ENCODE measurements at regions not wholly inside any gene's neighbourhood (a gene's known extent, or its start where the extent isn't known, plus 50 kb on each side); places are given as distances from the start of the nearest gene placed in this dataset.

DNA sequence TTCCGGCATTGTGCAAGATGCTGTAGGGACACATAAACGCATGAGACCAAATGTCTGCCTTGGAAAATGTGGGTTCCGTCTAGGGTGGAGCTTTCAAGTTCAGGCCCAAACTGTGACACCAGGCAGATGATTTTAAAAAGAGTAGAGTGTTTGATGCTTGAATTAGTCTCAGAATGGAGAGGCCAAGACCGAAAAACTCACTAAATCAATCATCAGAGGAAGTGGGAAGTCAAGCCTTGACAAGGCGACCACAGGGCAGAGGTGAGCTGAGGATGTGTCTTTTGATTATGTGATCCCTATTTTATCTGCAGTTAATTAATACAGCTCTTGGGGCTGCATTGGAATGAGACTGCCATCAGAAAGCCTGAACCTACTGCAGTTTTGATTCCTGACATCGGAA, 275.4 kb downstream of the ABHD5 start:
- no peak for DNase-seq
- Histone ChIP-seq H4K20me1 (ENCODE audit: control insufficient read depth, insufficient read depth, insufficient read length) (no peaks in the 10 kb centered on the region), H3T11ph (ENCODE audit: low read length) (no peak overlapping the region), H3K4me1 (ENCODE audit: insufficient read depth, low read length) (peaks cover 18% of the 10 kb centered on the region), H3K79me2 (ENCODE audit: insufficient read depth, low read length) (no peaks in the 10 kb centered on the region), H3K4me2 (ENCODE audit: insufficient read depth, insufficient read length, low read length) (no peak overlapping the region), H4K8ac (replicated peaks; ENCODE audit: insufficient read length, low read depth, low read length) (no peak overlapping the region), H2BK20ac (ENCODE audit: low read depth, low read length, poor library complexity, severe bottlenecking) (no peak overlapping the region), H2BK12ac (ENCODE audit: insufficient read length, low read depth, low read length) (no peak overlapping the region), H2BK5ac (ENCODE audit: insufficient read length, low read length) (no peak overlapping the region), H3K23me2 (ENCODE audit: insufficient read length, low read depth, low read length, poor library complexity, severe bottlenecking) (no peaks in the 10 kb centered on the region), H3K18ac (ENCODE audit: insufficient read length, low read depth, low read length) (no peak overlapping the region), H2AFZ (ENCODE audit: low read length) (no peak overlapping the region), H3K14ac (ENCODE audit: insufficient read depth, low read length) (no peak overlapping the region), H3K4ac (ENCODE audit: low read depth, low read length) (no peak overlapping the region), H4K91ac (ENCODE audit: insufficient read length, low read depth, low read length) (no peak overlapping the region), H3K27ac (ENCODE audit: insufficient read length, low read depth, low read length) (no peak overlapping the region), H3K9ac (ENCODE audit: extremely low read depth, insufficient read length, low read length) (no peak overlapping the region), H3K27me3 (ENCODE audit: insufficient read depth, low read length) (no peaks in the 10 kb centered on the region), H3K23ac (ENCODE audit: insufficient read length, low read depth, low read length) (no peak overlapping the region), H2BK15ac (ENCODE audit: low read depth, low read length) (no peak overlapping the region), H3K56ac (ENCODE audit: insufficient read length, low read depth, low read length) (no peak overlapping the region), H3K9me3 (ENCODE audit: control insufficient read depth, low read depth, low read length) (no peaks in the 10 kb centered on the region), H3K79me1 (ENCODE audit: insufficient read depth, low read depth, low read length, poor library complexity, severe bottlenecking) (no peaks in the 10 kb centered on the region), H4K5ac (ENCODE audit: insufficient read length, low read depth, low read length) (no peak overlapping the region), H2AK5ac (ENCODE audit: insufficient read length, low read length) (no peak overlapping the region), H2BK120ac (ENCODE audit: low read depth, low read length, poor library complexity, severe bottlenecking) (no peak overlapping the region)
- H3K27me3 Mint-ChIP-seq (ENCODE audit: low read depth), result no peaks in the 10 kb centered on the region; the same call in 1 of the 2 replicates
- no peak for TF ChIP-seq CTCF (conservative IDR thresholded peaks at IDR 0.05)
- H3K36me3 Mint-ChIP-seq (ENCODE audit: insufficient read depth in 1 of 3, low read depth in 3 of 3), result no peaks in the 10 kb centered on the region; a peak in 1 of 7 replicates
- H3K4me1 Mint-ChIP-seq, result peaks cover 48 to 50% of the 10 kb centered on the region in 2 experiments
- H3K4me3 Mint-ChIP-seq, result no peak overlapping the region
- WGBS (ENCODE audit: extremely low coverage, insufficient read length, low lambda C conversion rate), result no CpG with 5 or more reads among the region's 6 CpGs
- H3K27ac Mint-ChIP-seq, result no peak overlapping the region
- no peaks in the 10 kb centered on the region; a peak in 1 of 5 replicates for H3K9me3 Mint-ChIP-seq

All from H9 (cell line).